ENCODE measurements at regions not wholly inside any gene's neighbourhood (a gene's known extent, or its start where the extent isn't known, plus 50 kb on each side); places are given as distances from the start of the nearest gene placed in this dataset.
"Not testable (repeated sequence)": the region's sequence is repeated elsewhere in the genome, so short reads cannot be mapped to it uniquely, and the experiment has no call there.

- intact Hi-C loops (cut with micrococcal nuclease) = not testable (repeated sequence)
These were observed 139.3 kb downstream of the ATXN7L3B start for GRCh38 chr12:74676955-74677354.

GRCh38 chr12:74685385-74685784 is 147.8 kb downstream of the ATXN7L3B start:
- intact Hi-C loops (cut with micrococcal nuclease) = loop anchor here (5.0 kb wide), 1 partner anchor 422 kb away; no protein-coding TSS in a partner anchor

GRCh38 chr12:74689071-74689655 is 151.5 kb downstream of the ATXN7L3B start:
- intact Hi-C loops (cut with micrococcal nuclease) = loop anchor here (1.0 to 5.0 kb wide), 2 partner anchors 418 to 601 kb away; no protein-coding TSS in a partner anchor

GRCh38 chr12:74689929-74690328 is 152.3 kb downstream of the ATXN7L3B start:
- intact Hi-C loops (cut with micrococcal nuclease) = loop anchor here (1.0 to 5.0 kb wide), 2 partner anchors 417 to 600 kb away; no protein-coding TSS in a partner anchor

- intact Hi-C loops (cut with micrococcal nuclease) = no loop called here
These were observed 181.8 kb downstream of the ATXN7L3B start for GRCh38 chr12:74719447-74719846.

GRCh38 chr12:74722709-74723108 is 185.1 kb downstream of the ATXN7L3B start:
- intact Hi-C loops (cut with micrococcal nuclease) = no loop called here

- intact Hi-C loops (cut with micrococcal nuclease) = no loop called here
These were observed 187.5 kb downstream of the ATXN7L3B start for GRCh38 chr12:74725154-74725553.

GRCh38 chr12:74728006-74728405 is 190.4 kb downstream of the ATXN7L3B start:
- intact Hi-C loops (cut with micrococcal nuclease) = no loop called here

GRCh38 chr12:74732164-74732784 is 194.6 kb downstream of the ATXN7L3B start:
- intact Hi-C loops (cut with micrococcal nuclease) = no loop called here

- intact Hi-C loops (cut with micrococcal nuclease) = no loop called here
These were observed 195.2 kb downstream of the ATXN7L3B start for GRCh38 chr12:74732826-74733225.

- intact Hi-C loops (cut with micrococcal nuclease) = no loop called here
These were observed 203.5 kb downstream of the ATXN7L3B start for GRCh38 chr12:74741112-74741511.

GRCh38 chr12:74747305-74747704 is 209.7 kb downstream of the ATXN7L3B start:
- intact Hi-C loops (cut with micrococcal nuclease) = no loop called here

- intact Hi-C loops (cut with micrococcal nuclease) = no loop called here
These were observed 213.8 kb downstream of the ATXN7L3B start for GRCh38 chr12:74751441-74751840.

- intact Hi-C loops (cut with micrococcal nuclease) = no loop called here
These were observed 214.6 kb downstream of the ATXN7L3B start for GRCh38 chr12:74752215-74752614.

- intact Hi-C loops (cut with micrococcal nuclease) = no loop called here
These were observed 232.9 kb downstream of the ATXN7L3B start for GRCh38 chr12:74770552-74770951.

GRCh38 chr12:74775276-74775675 is 237.6 kb downstream of the ATXN7L3B start:
- intact Hi-C loops (cut with micrococcal nuclease) = no loop called here

- intact Hi-C loops (cut with micrococcal nuclease) = no loop called here
These were observed 238.7 kb downstream of the ATXN7L3B start for GRCh38 chr12:74776378-74776777.

- intact Hi-C loops (cut with micrococcal nuclease) = no loop called here
These were observed 242.7 kb downstream of the ATXN7L3B start for GRCh38 chr12:74780182-74780849.

GRCh38 chr12:74780850-74781241 is 243.2 kb downstream of the ATXN7L3B start:
- intact Hi-C loops (cut with micrococcal nuclease) = not testable (repeated sequence)

GRCh38 chr12:74781991-74782485 is 244.4 kb downstream of the ATXN7L3B start:
- intact Hi-C loops (cut with micrococcal nuclease) = no loop called here

- intact Hi-C loops (cut with micrococcal nuclease) = no loop called here
These were observed 253.3 kb downstream of the ATXN7L3B start for GRCh38 chr12:74790931-74791330.

GRCh38 chr12:74791365-74791764 is 253.7 kb downstream of the ATXN7L3B start:
- intact Hi-C loops (cut with micrococcal nuclease) = no loop called here
